PC-9 (cell line): ENCODE measurements at regions not wholly inside any gene's neighbourhood (a gene's known extent, or its start where the extent isn't known, plus 50 kb on each side); places are given as distances from the start of the nearest gene placed in this dataset.

Source experiments
- BruUV-seq: library from RNA; stranded (reverse); fragments of 400-500 nt; replicated peaks from 2 replicates; lab custom pipeline; 2021; lab: Mats Ljungman, UMichigan
- CTCF ChIA-PET: fragments of 300-600 bp; sonication (Branson Sonifier 250); formaldehyde crosslinking; loops from one replicate; lab custom pipeline; 2022; ENCODE audit warnings: antibody characterized with exemption; lab: Charles Lee
- POLR2A ChIA-PET: fragments of 300-600 bp; sonication (Branson Sonifier 250); formaldehyde crosslinking; loops from one replicate; lab custom pipeline; 2022; ENCODE audit warnings: antibody characterized with exemption; ENCODE audit not compliant: unreplicated experiment; lab: Charles Lee
- DNase-seq, 2 experiments: peaks; one replicate each; pipeline versions ENCODE4 v3.0.0 to v3.0.0-alpha.2; 2015 to 2022; ENCODE audit warnings: mixed read lengths in 1 of 2
- H2AFZ ChIP-seq: fragments of 200-600 bp; sonication (generic); 2 replicates; pipeline ENCODE4 v1.8.1; 2017; ENCODE audit warnings: antibody characterized with exemption
- H3F3A ChIP-seq: fragments of 200-600 bp; sonication (generic); 2 replicates; pipeline ENCODE4 v1.8.1; 2017; ENCODE audit warnings: antibody characterized with exemption, mild to moderate bottlenecking, low read depth; ENCODE audit not compliant: insufficient read depth
- H3K27ac ChIP-seq: fragments of 200-600 bp; sonication (generic); 2 replicates; pipeline ENCODE4 v1.6.1; 2016; ENCODE audit warnings: mixed run types
- H3K27me3 ChIP-seq: fragments of 200-600 bp; sonication (generic); 2 replicates; pipeline ENCODE4 v1.6.1; 2016; ENCODE audit warnings: low read depth, mixed run types; ENCODE audit not compliant: insufficient read depth
- H3K36me3 ChIP-seq: fragments of 200-600 bp; sonication (generic); 2 replicates; pipeline ENCODE4 v1.6.1; 2016; ENCODE audit warnings: low read depth, mixed run types
- H3K4me1 ChIP-seq: fragments of 200-600 bp; sonication (generic); replicated peaks from 2 replicates; pipeline ENCODE4 v1.6.1; 2016; ENCODE audit warnings: mixed run types; ENCODE audit not compliant: insufficient read depth
- H3K4me2 ChIP-seq: fragments of 200-600 bp; sonication (generic); 2 replicates; pipeline ENCODE4 v1.6.1; 2017; ENCODE audit warnings: mixed run types
- H3K4me3 ChIP-seq: fragments of 200-600 bp; sonication (generic); 2 replicates; pipeline ENCODE4 v1.6.1; 2016; ENCODE audit warnings: mixed run types
- H3K79me2 ChIP-seq: fragments of 200-600 bp; sonication (generic); 2 replicates; pipeline ENCODE4 v1.6.1; 2017; ENCODE audit warnings: low read depth, mixed run types
- H3K9me2 ChIP-seq: fragments of 200-600 bp; sonication (generic); 2 replicates; pipeline ENCODE4 v1.8.1; 2017; ENCODE audit warnings: mild to moderate bottlenecking; ENCODE audit not compliant: insufficient read depth
- H3K9me3 ChIP-seq: fragments of 200-600 bp; sonication (generic); 2 replicates; pipeline ENCODE4 v1.8.1; 2016; ENCODE audit warnings: low read depth; ENCODE audit not compliant: insufficient read depth
- H4K20me1 ChIP-seq: fragments of 200-600 bp; sonication (generic); 2 replicates; pipeline ENCODE4 v1.8.1; 2017; ENCODE audit not compliant: insufficient read depth
- EZH2 ChIP-seq: fragments of 200-600 bp; sonication (generic); IDR thresholded peaks from 2 replicates; pipeline ENCODE4 v1.8.0; 2017; ENCODE audit warnings: antibody characterized with exemption, low read depth
- intact Hi-C: fragments of 100-400 bp; cut with micrococcal nuclease; formaldehyde crosslinking; loops from one replicate; pipeline ENCODE4 v1.10.0; 2022; ENCODE audit not compliant: unreplicated experiment
- TF ChIP-seq, protein P1 (sequence below): fragments of 200-600 bp; sonication (generic); conservative IDR thresholded peaks from 2 replicates; pipeline ENCODE4 v1.6.1; 2017; ENCODE audit warnings: mixed run types, antibody characterized with exemption, mild to moderate bottlenecking, moderate library complexity

DNA sequence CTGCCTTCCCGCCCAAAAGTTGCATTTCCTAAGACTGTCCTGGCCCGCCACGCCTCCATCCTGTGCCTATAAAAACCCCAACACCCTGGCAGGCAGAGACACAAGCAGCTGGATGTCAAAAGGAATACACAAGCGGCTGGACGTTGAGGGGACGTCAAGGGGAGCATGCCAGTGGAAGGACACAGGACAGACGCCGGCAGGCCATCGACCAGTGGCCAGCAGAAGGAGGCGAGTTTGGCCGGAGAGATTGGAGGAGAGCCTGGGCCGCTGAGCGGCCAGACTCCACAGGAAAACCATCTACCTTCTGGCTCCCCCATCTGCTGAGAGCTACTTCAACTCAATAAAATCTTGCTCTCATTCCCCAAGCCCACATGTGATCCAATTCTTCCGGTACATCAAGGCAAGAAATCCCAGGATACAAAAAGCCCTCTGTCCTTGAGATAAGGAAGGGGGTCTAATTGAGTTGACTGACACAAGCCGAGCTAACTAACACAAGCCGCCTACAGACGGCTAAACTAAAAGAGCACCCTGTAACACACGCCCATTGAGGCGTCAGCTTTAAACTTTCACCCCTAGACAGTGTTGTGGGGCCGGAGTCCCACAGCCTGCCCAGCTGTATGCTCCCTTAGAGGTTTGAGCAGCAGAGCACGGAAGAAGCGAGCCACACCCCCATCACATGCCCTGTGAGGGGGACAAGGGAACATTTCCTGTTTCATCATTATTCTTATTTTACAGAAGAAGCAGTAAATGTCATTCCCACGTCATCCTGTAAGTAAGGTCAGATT is 150.3 kb upstream of the PHYHIPL start:
- no TSS peak for BruUV-seq
- CTCF ChIA-PET, result no interaction called here

DNA sequence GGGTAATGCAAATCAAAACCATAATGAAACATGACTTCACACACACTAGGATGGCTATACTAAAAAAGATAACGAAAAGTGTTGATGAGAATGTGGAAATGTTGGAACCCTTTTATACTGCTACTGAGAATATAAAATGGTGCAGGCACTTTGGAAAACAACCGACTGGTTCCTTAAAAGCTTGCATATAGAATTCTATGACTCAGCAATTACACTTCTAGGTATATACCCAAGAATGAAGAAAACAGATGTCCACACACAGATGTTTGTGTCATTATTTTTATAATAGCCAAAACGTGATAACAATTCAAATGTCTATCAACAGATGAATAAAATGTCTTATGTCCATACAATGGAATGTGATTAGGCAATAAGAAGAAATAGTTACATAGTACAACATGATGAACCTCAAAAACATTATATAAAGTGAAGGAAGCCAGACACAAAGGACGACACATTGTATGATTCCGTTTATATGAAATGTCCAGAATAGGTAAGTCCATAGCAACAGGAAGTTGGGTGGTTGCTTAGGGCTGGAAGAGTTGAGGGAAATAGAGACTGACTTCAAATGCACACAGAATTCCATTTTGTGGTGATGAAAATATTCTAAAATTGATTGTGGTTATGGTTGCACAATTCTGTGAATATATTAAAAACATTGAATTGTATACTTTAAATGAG is 148.3 kb upstream of the PHYHIPL start:
- Histone ChIP-seq H3K36me3 (no peaks in the 10 kb centered on the region), H3K27me3 (no peaks in the 10 kb centered on the region), H3K9me3 (no peaks in the 10 kb centered on the region), H3K4me2 (no peak overlapping the region), H3K4me3 (no peak overlapping the region), H3K27ac (no peak overlapping the region), H2AFZ (no peak overlapping the region), H3F3A (no peaks in the 10 kb centered on the region), H3K4me1 (no peaks in the 10 kb centered on the region), H3K79me2 (no peaks in the 10 kb centered on the region), H3K9me2 (no peaks in the 10 kb centered on the region), H4K20me1 (no peaks in the 10 kb centered on the region)
- no peak for DNase-seq
- BruUV-seq, result no TSS peak
- CTCF ChIA-PET, result no interaction called here
- TF ChIP-seq EZH2, result no peak
- TF ChIP-seq, protein P1, sequence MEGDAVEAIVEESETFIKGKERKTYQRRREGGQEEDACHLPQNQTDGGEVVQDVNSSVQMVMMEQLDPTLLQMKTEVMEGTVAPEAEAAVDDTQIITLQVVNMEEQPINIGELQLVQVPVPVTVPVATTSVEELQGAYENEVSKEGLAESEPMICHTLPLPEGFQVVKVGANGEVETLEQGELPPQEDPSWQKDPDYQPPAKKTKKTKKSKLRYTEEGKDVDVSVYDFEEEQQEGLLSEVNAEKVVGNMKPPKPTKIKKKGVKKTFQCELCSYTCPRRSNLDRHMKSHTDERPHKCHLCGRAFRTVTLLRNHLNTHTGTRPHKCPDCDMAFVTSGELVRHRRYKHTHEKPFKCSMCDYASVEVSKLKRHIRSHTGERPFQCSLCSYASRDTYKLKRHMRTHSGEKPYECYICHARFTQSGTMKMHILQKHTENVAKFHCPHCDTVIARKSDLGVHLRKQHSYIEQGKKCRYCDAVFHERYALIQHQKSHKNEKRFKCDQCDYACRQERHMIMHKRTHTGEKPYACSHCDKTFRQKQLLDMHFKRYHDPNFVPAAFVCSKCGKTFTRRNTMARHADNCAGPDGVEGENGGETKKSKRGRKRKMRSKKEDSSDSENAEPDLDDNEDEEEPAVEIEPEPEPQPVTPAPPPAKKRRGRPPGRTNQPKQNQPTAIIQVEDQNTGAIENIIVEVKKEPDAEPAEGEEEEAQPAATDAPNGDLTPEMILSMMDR, result no peak
- intact Hi-C loops, result no loop called here
- POLR2A ChIA-PET, result no interaction called here

More for the DNA sequence above, 150.3 kb upstream of the PHYHIPL start:
- POLR2A ChIA-PET, result no interaction called here
- H3K4me3 ChIP-seq, result no peak overlapping the region
- H3K4me2 ChIP-seq, result no peak overlapping the region
- TF ChIP-seq, protein P1, result no peak
- TF ChIP-seq EZH2, result no peak
- no peaks in the 10 kb centered on the region for H4K20me1 ChIP-seq
- H2AFZ ChIP-seq, result no peak overlapping the region
- H3K27ac ChIP-seq, result no peak overlapping the region
- no peaks in the 10 kb centered on the region for H3K4me1 ChIP-seq
- no peaks in the 10 kb centered on the region for H3F3A ChIP-seq
- intact Hi-C loops, result no loop called here
- DNase-seq, result no peak
- no peaks in the 10 kb centered on the region for H3K36me3 ChIP-seq
- no peaks in the 10 kb centered on the region for H3K27me3 ChIP-seq
- H3K79me2 ChIP-seq, result no peaks in the 10 kb centered on the region
- no peaks in the 10 kb centered on the region for H3K9me2 ChIP-seq
- H3K9me3 ChIP-seq, result no peaks in the 10 kb centered on the region

DNA sequence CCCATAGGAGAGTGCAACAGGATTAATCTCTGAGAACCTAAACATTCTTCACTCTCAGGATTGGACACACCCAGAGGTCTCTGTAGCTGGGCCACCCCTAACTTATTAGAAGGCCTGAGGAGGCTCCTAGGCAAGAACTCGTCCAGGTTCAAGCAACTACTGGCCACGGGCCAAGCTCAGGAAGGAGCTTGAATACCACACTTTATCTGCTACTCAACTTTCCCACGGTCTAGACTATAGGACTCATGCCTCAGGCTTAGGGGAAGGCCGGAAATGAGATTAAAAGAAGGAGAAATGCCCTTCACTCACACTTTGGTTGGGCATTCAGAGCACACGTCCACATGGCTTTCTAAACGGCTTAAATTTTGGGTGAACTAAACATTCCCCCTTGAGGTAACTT is 142.8 kb upstream of the PHYHIPL start:
- TF ChIP-seq, protein P1, result no peak
- no peak for TF ChIP-seq EZH2
- Histone ChIP-seq H3K36me3 (no peaks in the 10 kb centered on the region), H2AFZ (no peak overlapping the region), H3K27ac (no peak overlapping the region), H3K79me2 (no peaks in the 10 kb centered on the region), H3K27me3 (no peaks in the 10 kb centered on the region), H3K4me1 (no peaks in the 10 kb centered on the region), H3K4me3 (no peak overlapping the region), H3K4me2 (no peak overlapping the region), H3K9me2 (no peaks in the 10 kb centered on the region), H3K9me3 (no peaks in the 10 kb centered on the region), H3F3A (no peaks in the 10 kb centered on the region), H4K20me1 (no peaks in the 10 kb centered on the region)
- intact Hi-C loops, result no loop called here
- BruUV-seq, result no TSS peak
- ChIA-PET CTCF (no interaction called here), POLR2A (no interaction called here)
- DNase-seq, result no peak
